Thyroid gland (tissue), 4 donors: ENCODE measurements at regions not wholly inside any gene's neighbourhood (a gene's known extent, or its start where the extent isn't known, plus 50 kb on each side); places are given as distances from the start of the nearest gene placed in this dataset.

Source experiments
- POLR2A ChIP-seq, 2 donors: fragments of 450-650 bp; IDR thresholded peaks; one replicate each; pipeline ENCODE4 v1.6.1; 2017; ENCODE audit warnings: antibody characterized with exemption in 2 of 2, mild to moderate bottlenecking in 2 of 2, moderate library complexity in 1 of 2
- TF ChIP-seq, protein P1 (sequence below), 6 experiments: fragments of 200-600 bp in 3 of 6; fragments of 450-650 bp in 3 of 6; sonication (generic) in 3 of 6; IDR thresholded peaks; one replicate each; pipeline ENCODE4 v1.5.1; 2016 to 2019; ENCODE audit warnings: antibody characterized with exemption in 6 of 6, mild to moderate bottlenecking in 2 of 6, inconsistent platforms in 1 of 6, moderate library complexity in 1 of 6

DNA sequence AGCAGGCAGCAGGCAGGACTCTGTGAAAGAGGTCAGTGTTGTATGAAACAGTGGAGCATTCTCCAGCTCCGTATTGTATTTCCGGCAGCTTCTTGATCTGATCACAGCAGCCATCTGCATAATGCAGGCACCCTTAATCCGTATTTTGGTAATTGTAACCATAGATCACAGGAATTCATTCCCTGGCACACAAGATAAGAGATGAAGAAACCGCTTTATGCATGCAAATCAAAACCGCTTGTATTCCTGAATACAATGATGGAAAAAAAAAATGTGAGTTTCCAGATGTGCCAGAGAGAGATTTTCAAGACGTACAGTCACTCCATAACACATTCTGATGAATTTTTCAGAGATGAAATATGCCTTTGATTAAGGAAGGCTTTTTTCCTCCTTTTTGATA is 221.3 kb downstream of the ACKR3 start:
- TF ChIP-seq, protein P1, sequence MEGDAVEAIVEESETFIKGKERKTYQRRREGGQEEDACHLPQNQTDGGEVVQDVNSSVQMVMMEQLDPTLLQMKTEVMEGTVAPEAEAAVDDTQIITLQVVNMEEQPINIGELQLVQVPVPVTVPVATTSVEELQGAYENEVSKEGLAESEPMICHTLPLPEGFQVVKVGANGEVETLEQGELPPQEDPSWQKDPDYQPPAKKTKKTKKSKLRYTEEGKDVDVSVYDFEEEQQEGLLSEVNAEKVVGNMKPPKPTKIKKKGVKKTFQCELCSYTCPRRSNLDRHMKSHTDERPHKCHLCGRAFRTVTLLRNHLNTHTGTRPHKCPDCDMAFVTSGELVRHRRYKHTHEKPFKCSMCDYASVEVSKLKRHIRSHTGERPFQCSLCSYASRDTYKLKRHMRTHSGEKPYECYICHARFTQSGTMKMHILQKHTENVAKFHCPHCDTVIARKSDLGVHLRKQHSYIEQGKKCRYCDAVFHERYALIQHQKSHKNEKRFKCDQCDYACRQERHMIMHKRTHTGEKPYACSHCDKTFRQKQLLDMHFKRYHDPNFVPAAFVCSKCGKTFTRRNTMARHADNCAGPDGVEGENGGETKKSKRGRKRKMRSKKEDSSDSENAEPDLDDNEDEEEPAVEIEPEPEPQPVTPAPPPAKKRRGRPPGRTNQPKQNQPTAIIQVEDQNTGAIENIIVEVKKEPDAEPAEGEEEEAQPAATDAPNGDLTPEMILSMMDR (IDR thresholded peaks at IDR 0.05), result no peak
- no peak for TF ChIP-seq POLR2A (IDR thresholded peaks at IDR 0.05)
